H1 (cell line): ENCODE measurements at regions not wholly inside any gene's neighbourhood (a gene's known extent, or its start where the extent isn't known, plus 50 kb on each side); places are given as distances from the start of the nearest gene placed in this dataset.

Experiments
- CTCF ChIA-PET: fragments of 300-600 bp; sonication (Branson Sonifier 250); formaldehyde crosslinking; loops from one replicate; lab custom pipeline; 2021; ENCODE audit not compliant: partially characterized antibody; lab: Charles Lee
- POLR2A ChIA-PET: fragments of 300-600 bp; sonication (Branson Sonifier 250); formaldehyde crosslinking; loops from one replicate; lab custom pipeline; 2021; ENCODE audit warnings: inconsistent platforms; ENCODE audit not compliant: partially characterized antibody; lab: Charles Lee
- DNase-seq, 2 experiments: peaks; one replicate each; pipeline versions ENCODE4 v3.0.0 to v3.0.0-alpha.2; 2010 to 2022; ENCODE audit warnings: low spot score in 2 of 2, low read depth in 1 of 2, mixed read lengths in 1 of 2
- FAIRE-seq: peaks from 2 replicates; lab custom pipeline; 2011; peaks lifted over from hg19 to GRCh38; lab: Jason Lieb, UNC
- H2AFZ ChIP-seq: 2 replicates; pipeline ENCODE4 v1.8.1; 2012; ENCODE audit warnings: low read length, inconsistent platforms
- H2AK5ac ChIP-seq: 2 replicates; pipeline ENCODE4 v1.6.1; 2013; ENCODE audit warnings: low read depth, low read length
- H2BK120ac ChIP-seq: replicated peaks from 2 replicates; pipeline ENCODE3; 2013; ENCODE audit warnings: low read depth, low read length, inconsistent platforms
- H2BK12ac ChIP-seq: 2 replicates; pipeline ENCODE4 v1.6.1; 2013; ENCODE audit warnings: low read depth, low read length
- H2BK15ac ChIP-seq: 2 replicates; pipeline ENCODE4 v1.6.1; 2013; ENCODE audit warnings: low read length
- H2BK20ac ChIP-seq: 2 replicates; pipeline ENCODE4 v1.6.1; 2013; ENCODE audit warnings: low read length
- H2BK5ac ChIP-seq: 2 replicates; pipeline ENCODE4 v1.6.1; 2013; ENCODE audit warnings: low read depth, low read length
- H3K14ac ChIP-seq: 2 replicates; pipeline ENCODE4 v1.6.1; 2013; ENCODE audit warnings: inconsistent platforms; ENCODE audit not compliant: insufficient read length
- H3K18ac ChIP-seq: 2 replicates; pipeline ENCODE4 v1.6.1; 2013; ENCODE audit warnings: low read length; ENCODE audit errors: extremely low read depth
- H3K23ac ChIP-seq: 2 replicates; pipeline ENCODE4 v1.6.1; 2013; ENCODE audit warnings: inconsistent platforms; ENCODE audit not compliant: insufficient read length
- H3K23me2 ChIP-seq: 2 replicates; pipeline ENCODE4 v1.6.1; 2013; ENCODE audit warnings: low read depth, low read length
- H3K27ac ChIP-seq: 2 replicates; pipeline ENCODE4 v1.6.1; 2011; ENCODE audit warnings: low read depth, low read length, inconsistent platforms
- H3K27me3 ChIP-seq, 4 experiments: replicated peaks in 1 of 4; 1 replicate in 1 of 4; 2 replicates in 3 of 4; pipeline versions ENCODE4 v1.6.1 to v1.8.1; 2011 to 2013; ENCODE audit warnings: low read length in 3 of 4, mild to moderate bottlenecking in 3 of 4, inconsistent platforms in 2 of 4, mixed read lengths in 2 of 4, moderate library complexity in 1 of 4; ENCODE audit not compliant: control insufficient read depth in 3 of 4, insufficient read depth in 3 of 4; ENCODE audit errors: extremely low read depth in 1 of 4
- H3K36me3 ChIP-seq, 4 experiments: 2 replicates each; pipeline versions ENCODE4 v1.6.1 to v1.8.1; 2011 to 2013; ENCODE audit warnings: mild to moderate bottlenecking in 4 of 4, low read length in 3 of 4, moderate library complexity in 2 of 4, control low read depth in 1 of 4, inconsistent platforms in 1 of 4; ENCODE audit not compliant: insufficient read depth in 4 of 4, control insufficient read depth in 2 of 4
- H3K4ac ChIP-seq: replicated peaks from 2 replicates; pipeline ENCODE3; 2013; ENCODE audit warnings: low read length, low read depth, mixed read lengths, inconsistent platforms; ENCODE audit not compliant: insufficient read length
- H3K4me1 ChIP-seq, 4 experiments: replicated peaks in 1 of 4; 1 replicate in 1 of 4; 2 replicates in 3 of 4; pipeline versions ENCODE4 v1.6.1 to v1.8.1; 2011 to 2013; ENCODE audit warnings: low read length in 3 of 4, inconsistent platforms in 2 of 4, mixed read lengths in 1 of 4; ENCODE audit not compliant: insufficient read depth in 4 of 4, control insufficient read depth in 3 of 4
- H3K4me2 ChIP-seq, 2 experiments: 2 replicates each; pipeline versions ENCODE4 v1.6.1 to v1.8.1; 2011 to 2013; ENCODE audit warnings: low read depth in 2 of 2, low read length in 2 of 2, control low read depth in 1 of 2, inconsistent platforms in 1 of 2, mild to moderate bottlenecking in 1 of 2; ENCODE audit not compliant: insufficient read depth in 1 of 2
- H3K4me3 ChIP-seq, 4 experiments: fragments of 200-600, 300-600 bp in 1 of 4; sonication (generic), shearing (Covaris generic), sonication (Bioruptor Twin) in 1 of 4; 2 replicates each; pipeline versions ENCODE4 v1.5.1 to v1.8.1; 2011 to 2016; ENCODE audit warnings: low read length in 4 of 4, low read depth in 3 of 4, control low read depth in 2 of 4, inconsistent platforms in 2 of 4, mild to moderate bottlenecking in 2 of 4, mixed read lengths in 1 of 4, moderate library complexity in 1 of 4; ENCODE audit not compliant: insufficient read depth in 2 of 4; ENCODE audit errors: extremely low read depth in 1 of 4
- H3K56ac ChIP-seq: replicated peaks from 2 replicates; pipeline ENCODE3; 2013; ENCODE audit warnings: low read depth, mild to moderate bottlenecking, mixed read lengths, low read length, inconsistent platforms; ENCODE audit not compliant: insufficient read length
- H3K79me1 ChIP-seq: 2 replicates; pipeline ENCODE4 v1.6.1; 2013; ENCODE audit warnings: low read depth, low read length, control low read depth
- H3K79me2 ChIP-seq, 2 experiments: 2 replicates each; pipeline versions ENCODE4 v1.6.1 to v1.8.1; 2012 to 2013; ENCODE audit warnings: low read length in 2 of 2, mild to moderate bottlenecking in 2 of 2, inconsistent platforms in 1 of 2; ENCODE audit not compliant: insufficient read depth in 2 of 2, control insufficient read depth in 1 of 2
- H3K9ac ChIP-seq, 4 experiments: replicated peaks in 1 of 4; 1 replicate in 1 of 4; 2 replicates in 3 of 4; pipeline versions ENCODE4 v1.6.1 to v1.8.1; 2011 to 2013; ENCODE audit warnings: low read depth in 3 of 4, low read length in 3 of 4, control low read depth in 2 of 4, mild to moderate bottlenecking in 2 of 4, moderate library complexity in 2 of 4, inconsistent platforms in 1 of 4; ENCODE audit errors: extremely low read depth in 1 of 4
- H3K9me3 ChIP-seq, 2 experiments: 2 replicates each; pipeline versions ENCODE4 v1.6.1 to v1.8.1; 2012 to 2013; ENCODE audit warnings: mild to moderate bottlenecking in 2 of 2, moderate library complexity in 2 of 2, control low read depth in 1 of 2, inconsistent platforms in 1 of 2, low read depth in 1 of 2, low read length in 1 of 2, mixed read lengths in 1 of 2; ENCODE audit not compliant: insufficient read depth in 2 of 2
- H4K20me1 ChIP-seq, 2 experiments: replicated peaks in 1 of 2; 2 replicates each; pipeline versions ENCODE3 to v1.8.1; 2011 to 2013; ENCODE audit warnings: inconsistent platforms in 2 of 2, low read length in 2 of 2, mild to moderate bottlenecking in 1 of 2; ENCODE audit not compliant: insufficient read depth in 2 of 2, control insufficient read depth in 1 of 2
- H4K5ac ChIP-seq: 2 replicates; pipeline ENCODE4 v1.6.1; 2013; ENCODE audit warnings: low read length, low read depth, mixed read lengths, inconsistent platforms; ENCODE audit not compliant: insufficient read length
- H4K8ac ChIP-seq: 2 replicates; pipeline ENCODE4 v1.8.0; 2013; ENCODE audit warnings: mild to moderate bottlenecking, moderate library complexity, low read length, inconsistent platforms; ENCODE audit not compliant: insufficient read depth; ENCODE audit errors: extremely low read depth
- H4K91ac ChIP-seq: replicated peaks from 2 replicates; pipeline ENCODE3; 2013; ENCODE audit warnings: low read length, mixed read lengths, inconsistent platforms; ENCODE audit not compliant: insufficient read length
- BACH1 ChIP-seq: IDR thresholded peaks from 2 replicates; pipeline ENCODE4 v1.6.1; 2012; ENCODE audit warnings: low read length, improper control_type of control experiment
- EP300 ChIP-seq, 2 experiments: IDR thresholded peaks; 1 replicate in 1 of 2; 2 replicates in 1 of 2; pipeline ENCODE4 v1.6.1; 2011 to 2012; ENCODE audit warnings: low read depth in 2 of 2, low read length in 2 of 2, mild to moderate bottlenecking in 2 of 2, borderline replicate concordance in 1 of 2, inconsistent platforms in 1 of 2, moderate library complexity in 1 of 2
- KDM5A ChIP-seq: fragments of 200-600 bp; IDR thresholded peaks from 2 replicates; pipeline ENCODE4 v1.7.1; 2012; ENCODE audit warnings: mild to moderate bottlenecking, low read length, inconsistent platforms, mixed read lengths
- POU5F1 ChIP-seq: IDR thresholded peaks from 2 replicates; pipeline ENCODE4 v1.6.1; 2011; ENCODE audit warnings: low read depth, mild to moderate bottlenecking, low read length, moderate library complexity
- RNF2 ChIP-seq: fragments of 200-900, 300-1000 bp; sonication (generic); IDR thresholded peaks from 2 replicates; pipeline ENCODE4 v1.7.1; 2016; ENCODE audit warnings: borderline replicate concordance, low read depth, mild to moderate bottlenecking, antibody characterized with exemption, low read length; ENCODE audit not compliant: poor library complexity, severe bottlenecking; ENCODE audit errors: missing control alignments
- TAF7 ChIP-seq: optimal IDR thresholded peaks from 2 replicates; pipeline ENCODE3; 2011; ENCODE audit warnings: low read depth, mild to moderate bottlenecking, inconsistent platforms, low read length, moderate library complexity, borderline replicate concordance
- TCF12 ChIP-seq: IDR thresholded peaks from 2 replicates; pipeline ENCODE4 v1.6.1; 2011; ENCODE audit warnings: low read depth, mild to moderate bottlenecking, low read length
- TEAD4 ChIP-seq: IDR thresholded peaks from 2 replicates; pipeline ENCODE4 v1.6.1; 2012; ENCODE audit warnings: low read depth, low read length, inconsistent platforms, mixed read lengths
- WGBS, 2 experiments: shearing (Covaris generic) in 1 of 2; methylation state at CpG; one replicate each; pipeline versions ENCODE4 v1.1.6 to v1.1.7; 2013 to 2015; ENCODE audit warnings: low lambda C conversion rate in 2 of 2, mixed read lengths in 2 of 2, inconsistent platforms in 1 of 2, low coverage in 1 of 2, missing lambda C conversion rate in 1 of 2; ENCODE audit not compliant: insufficient replicate concordance in 2 of 2, insufficient coverage in 1 of 2, insufficient read length in 1 of 2; ENCODE audit errors: extremely low coverage in 1 of 2, missing lambda C conversion rate in 1 of 2; 5-methylcytosine and 5-hydroxymethylcytosine counted together
- TF ChIP-seq, protein P1 (sequence below): IDR thresholded peaks from 2 replicates; pipeline ENCODE4 v1.6.1; 2012; ENCODE audit warnings: low read length, inconsistent platforms
- TF ChIP-seq, protein P2 (sequence below): IDR thresholded peaks from 2 replicates; pipeline ENCODE4 v1.6.1; 2012; ENCODE audit warnings: inconsistent platforms

DNA sequence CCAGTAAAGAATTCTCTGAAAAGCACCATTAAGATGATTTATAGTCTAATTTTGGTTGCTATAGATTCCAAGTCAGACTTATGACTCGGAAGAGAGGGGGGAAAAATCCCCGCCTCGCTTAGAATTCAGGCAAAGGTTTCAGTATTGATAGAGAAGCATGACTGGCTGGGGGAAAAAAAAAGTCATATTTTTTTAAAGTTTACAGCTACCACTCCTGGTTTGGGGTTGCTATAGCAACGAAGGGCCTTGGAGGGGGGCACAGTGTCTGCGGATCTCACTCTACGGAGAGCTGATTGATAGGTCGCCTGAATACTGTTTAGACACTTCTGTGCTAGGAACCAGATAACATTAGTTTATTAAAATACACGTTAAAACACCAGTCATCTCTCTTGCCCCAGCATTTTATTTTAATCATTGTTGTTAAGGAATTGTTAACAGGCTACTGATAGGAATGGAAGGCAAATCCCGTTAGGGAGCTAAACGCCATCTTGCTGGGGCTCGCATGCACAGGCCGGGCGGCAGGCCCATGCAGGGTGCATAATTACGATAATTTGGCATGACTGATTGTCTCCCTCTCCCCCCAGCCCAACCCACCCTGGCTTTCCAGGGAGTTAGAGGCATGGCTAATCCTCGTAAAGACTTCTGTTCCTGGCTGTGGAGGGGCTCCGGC, 380.0 kb upstream of the XYLT1 start:
- Histone ChIP-seq H3K4me3 (no peak overlapping the region), H2BK5ac (no peak overlapping the region), H3K27me3 (no peaks in the 10 kb centered on the region), H2BK12ac (no peak overlapping the region), H2BK120ac (no peak overlapping the region), H2BK20ac (no peak overlapping the region), H2BK15ac (no peak overlapping the region), H3K23ac (no peak overlapping the region), H2AK5ac (no peak overlapping the region), H3K18ac (no peak overlapping the region), H3K14ac (no peak overlapping the region), H3K4ac (no peak overlapping the region), H3K36me3 (no peaks in the 10 kb centered on the region), H4K91ac (no peak overlapping the region), H3K4me2 (no peak overlapping the region), H4K5ac (no peak overlapping the region), H3K79me1 (no peaks in the 10 kb centered on the region), H3K23me2 (no peaks in the 10 kb centered on the region), H3K9me3 (no peaks in the 10 kb centered on the region), H3K79me2 (no peaks in the 10 kb centered on the region), H4K20me1 (no peaks in the 10 kb centered on the region), H3K9ac (no peak overlapping the region), H4K8ac (no peak overlapping the region), H3K56ac (no peak overlapping the region), H3K4me1 (no peaks in the 10 kb centered on the region), H2AFZ (0 out of 2 replicates have a peak overlapping the region, but pooled peaks have one; percentile 13), H3K27ac (no peak overlapping the region)
- FAIRE-seq (no peak), DNase-seq (no peak)
- POLR2A ChIA-PET, result no interaction called here
- CTCF ChIA-PET, result interaction anchor here (1.2 to 1.3 kb wide), 2 partner anchors 206 to 278 kb away, joined by 3 to 5 read pairs; no protein-coding TSS in a partner anchor
- WGBS, 2 experiments, result 86% methylated on average over 14 of the region's 16 CpGs; no CpG with 5 or more reads in 1 of the 2 experiments
- TF ChIP-seq KDM5A (no peak), TCF12 (no peak), EP300 (IDR thresholded peaks at IDR 0.05; ENCODE audit: borderline replicate concordance in 1 of 2, low read depth in 2 of 2, low read length in 2 of 2) (no peak), TAF7 (no peak), RNF2 (no peak), TEAD4 (no peak), POU5F1 (no peak), BACH1 (no peak)
- TF ChIP-seq, protein P1, sequence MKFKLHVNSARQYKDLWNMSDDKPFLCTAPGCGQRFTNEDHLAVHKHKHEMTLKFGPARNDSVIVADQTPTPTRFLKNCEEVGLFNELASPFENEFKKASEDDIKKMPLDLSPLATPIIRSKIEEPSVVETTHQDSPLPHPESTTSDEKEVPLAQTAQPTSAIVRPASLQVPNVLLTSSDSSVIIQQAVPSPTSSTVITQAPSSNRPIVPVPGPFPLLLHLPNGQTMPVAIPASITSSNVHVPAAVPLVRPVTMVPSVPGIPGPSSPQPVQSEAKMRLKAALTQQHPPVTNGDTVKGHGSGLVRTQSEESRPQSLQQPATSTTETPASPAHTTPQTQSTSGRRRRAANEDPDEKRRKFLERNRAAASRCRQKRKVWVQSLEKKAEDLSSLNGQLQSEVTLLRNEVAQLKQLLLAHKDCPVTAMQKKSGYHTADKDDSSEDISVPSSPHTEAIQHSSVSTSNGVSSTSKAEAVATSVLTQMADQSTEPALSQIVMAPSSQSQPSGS, result no peak
- TF ChIP-seq, protein P2, sequence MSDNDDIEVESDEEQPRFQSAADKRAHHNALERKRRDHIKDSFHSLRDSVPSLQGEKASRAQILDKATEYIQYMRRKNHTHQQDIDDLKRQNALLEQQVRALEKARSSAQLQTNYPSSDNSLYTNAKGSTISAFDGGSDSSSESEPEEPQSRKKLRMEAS, result no peak
